Activated CD4-positive, alpha-beta T cell treated with anti-CD3 and anti-CD28 coated beads, Interleukin-2, amount 50 U/mL, for 24 hours (primary cell): ENCODE measurements at regions not wholly inside any gene's neighbourhood (a gene's known extent, or its start where the extent isn't known, plus 50 kb on each side); places are given as distances from the start of the nearest gene placed in this dataset.
"Not testable (repeated sequence)": the region's sequence is repeated elsewhere in the genome, so short reads cannot be mapped to it uniquely, and the experiment has no call there.

Source experiments
- DNase-seq, 2 donors: peaks; one replicate each; pipeline ENCODE4 v3.0.0-alpha.2; 2020; ENCODE audit warnings: low read depth in 1 of 2, low spot score in 1 of 2

- no peak for DNase-seq
These were observed 50.5 kb upstream of the GRIN2A start for GRCh38 chr16:10232757-10233156.

GRCh38 chr16:10239640-10240039 is 57.4 kb upstream of the GRIN2A start:
- DNase-seq = no peak

- DNase-seq = no peak
These were observed 58.8 kb upstream of the GRIN2A start for GRCh38 chr16:10240854-10241613.

GRCh38 chr16:10242097-10242496 is 59.9 kb upstream of the GRIN2A start:
- DNase-seq = no peak

GRCh38 chr16:10242916-10243315 is 60.7 kb upstream of the GRIN2A start:
- no peak for DNase-seq

- DNase-seq = no peak
These were observed 62.8 kb upstream of the GRIN2A start for GRCh38 chr16:10245002-10245401.

GRCh38 chr16:10250137-10250828 is 68.1 kb upstream of the GRIN2A start:
- DNase-seq = no peak

- no peak for DNase-seq
These were observed 69.9 kb upstream of the GRIN2A start for GRCh38 chr16:10252155-10252554.

GRCh38 chr16:10253409-10253808 is 71.2 kb upstream of the GRIN2A start:
- no peak for DNase-seq

GRCh38 chr16:10255728-10256127 is 73.5 kb upstream of the GRIN2A start:
- no peak for DNase-seq

- peak; percentile 7 to 14 for DNase-seq
These were observed 74.8 kb upstream of the GRIN2A start for GRCh38 chr16:10256784-10257641.

GRCh38 chr16:10257642-10258251 is 75.5 kb upstream of the GRIN2A start:
- DNase-seq = not testable (repeated sequence)

- DNase-seq = not testable (repeated sequence)
These were observed 76.8 kb upstream of the GRIN2A start for GRCh38 chr16:10258930-10259603.

GRCh38 chr16:10261077-10261476 is 78.8 kb upstream of the GRIN2A start:
- DNase-seq = no peak

GRCh38 chr16:10261526-10261925 is 79.3 kb upstream of the GRIN2A start:
- not testable (repeated sequence) for DNase-seq

- no peak for DNase-seq
These were observed 80.3 kb upstream of the GRIN2A start for GRCh38 chr16:10262377-10263132.

GRCh38 chr16:10265770-10266615 is 83.8 kb upstream of the GRIN2A start:
- no peak for DNase-seq

GRCh38 chr16:10266809-10267208 is 84.6 kb upstream of the GRIN2A start:
- peak in 1 of 2 donors; percentile 25 for DNase-seq

GRCh38 chr16:10269632-10270031 is 87.4 kb upstream of the GRIN2A start:
- DNase-seq = no peak
